Right cardiac atrium (tissue), 5 donors: ENCODE measurements at regions not wholly inside any gene's neighbourhood (a gene's known extent, or its start where the extent isn't known, plus 50 kb on each side); places are given as distances from the start of the nearest gene placed in this dataset.
A peak's percentile ranks its signal among the peaks of the same experiment; 100 is the strongest.

ENCODE experiments used
- ATAC-seq, 2 donors: fragments of 200-7000 bp; cut with Tn5 transposase; one replicate each; pipeline versions ENCODE4 v1.8.0 to v1.9.1; 2020; ENCODE audit warnings: moderate library complexity in 2 of 2, mild to moderate bottlenecking in 1 of 2
- DNase-seq, 3 donors: peaks; one replicate each; pipeline ENCODE4 v3.0.0-alpha.2; 2020
- H3K27ac ChIP-seq: one replicate; pipeline ENCODE4 v1.5.1; 2013; ENCODE audit warnings: mild to moderate bottlenecking, low read length, control low read depth, moderate library complexity
- H3K27me3 ChIP-seq: one replicate; pipeline ENCODE4 v1.6.1; 2013; ENCODE audit not compliant: control insufficient read depth, insufficient read depth
- H3K4me1 ChIP-seq: one replicate; pipeline ENCODE4 v1.6.1; 2013; ENCODE audit warnings: low read length; ENCODE audit not compliant: control insufficient read depth, insufficient read depth
- H3K4me3 ChIP-seq: one replicate; pipeline ENCODE4 v1.5.1; 2013; ENCODE audit warnings: low read length, control low read depth
- H3K9me3 ChIP-seq: one replicate; pipeline ENCODE4 v1.6.1; 2013; ENCODE audit warnings: low read length; ENCODE audit not compliant: control insufficient read depth
- WGBS: extraction: QIAGEN DNeasy Blood & Tissue Kit; methylation state at CpG from one replicate; pipeline ENCODE4 v1.1.7; 2013; 5-methylcytosine and 5-hydroxymethylcytosine counted together
- intact Hi-C, 4 donors: fragments of 100-400 bp; cut with DNase I; formaldehyde crosslinking; loops; one replicate each; pipeline versions ENCODE4 v1.11.0 to v1.14.0; 2022 to 2023
- donor health status: healthy with polysubstance abuse.
- donor health status: DM: no; HTN: yes; CAD: no.
- donor health status: DM: no; HTN: no; CAD: no.
- donor health status: DM: no; HTN: yes; CAD: no; lungs with severe emphysema.
- donor health status: DM: yes; HTN: yes; CAD: no.

DNA sequence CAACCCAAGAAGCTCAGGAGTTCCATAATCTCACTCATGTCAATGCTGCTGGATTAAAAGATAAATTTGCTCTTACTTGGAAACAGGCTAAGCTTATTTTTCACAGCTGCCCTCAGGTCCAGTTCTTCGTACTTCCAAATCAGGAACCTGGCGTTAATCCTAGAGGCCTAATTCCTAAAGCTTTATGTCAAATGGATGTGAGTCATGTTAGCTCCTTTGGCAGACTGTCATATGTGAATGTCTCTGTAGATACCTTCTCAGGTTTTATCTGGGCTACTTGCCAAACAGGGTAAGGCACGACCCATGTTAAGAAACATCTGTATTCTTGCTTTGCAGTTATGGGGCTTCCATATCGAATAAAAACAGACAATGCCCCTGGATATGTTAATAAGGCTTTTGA lies 504.6 kb downstream of the ALG10 start:
- Histone ChIP-seq H3K27ac (no peak overlapping the region), H3K9me3 (peaks cover 4% of the 10 kb centered on the region), H3K4me1 (no peaks in the 10 kb centered on the region), H3K4me3 (no peak overlapping the region), H3K27me3 (no peaks in the 10 kb centered on the region)
- DNase-seq (no peak), ATAC-seq (no peak)
- intact Hi-C loops, result no loop called here
- 49% methylated on average over 4 of the region's 4 CpGs for WGBS

DNA sequence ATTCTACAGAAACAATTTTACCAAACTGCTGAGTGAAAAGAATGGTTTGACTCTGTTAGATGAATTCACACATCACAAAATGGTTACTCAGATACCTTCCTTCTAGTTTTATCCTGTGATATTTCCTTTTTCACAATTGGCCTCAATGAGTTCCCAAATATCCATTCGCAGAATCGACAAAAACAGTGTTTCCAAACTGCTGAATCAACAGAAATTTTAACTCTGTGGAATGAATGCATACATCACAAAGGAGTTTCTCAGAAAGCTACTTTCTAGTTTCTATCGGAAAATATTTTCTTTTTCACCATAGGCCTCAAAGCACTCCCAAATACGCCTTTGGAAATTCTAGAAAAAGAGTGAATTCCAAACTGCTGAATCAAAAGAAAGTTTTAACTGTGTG lies 525.0 kb downstream of the ALG10 start:
- 77% methylated on average over 4 of the region's 4 CpGs for WGBS
- Histone ChIP-seq H3K9me3 (no peaks in the 10 kb centered on the region), H3K27me3 (no peaks in the 10 kb centered on the region), H3K4me3 (no peak overlapping the region), H3K4me1 (no peaks in the 10 kb centered on the region), H3K27ac (no peak overlapping the region)
- no peak for DNase-seq
- intact Hi-C loops, result no loop called here
- no peak for ATAC-seq

DNA sequence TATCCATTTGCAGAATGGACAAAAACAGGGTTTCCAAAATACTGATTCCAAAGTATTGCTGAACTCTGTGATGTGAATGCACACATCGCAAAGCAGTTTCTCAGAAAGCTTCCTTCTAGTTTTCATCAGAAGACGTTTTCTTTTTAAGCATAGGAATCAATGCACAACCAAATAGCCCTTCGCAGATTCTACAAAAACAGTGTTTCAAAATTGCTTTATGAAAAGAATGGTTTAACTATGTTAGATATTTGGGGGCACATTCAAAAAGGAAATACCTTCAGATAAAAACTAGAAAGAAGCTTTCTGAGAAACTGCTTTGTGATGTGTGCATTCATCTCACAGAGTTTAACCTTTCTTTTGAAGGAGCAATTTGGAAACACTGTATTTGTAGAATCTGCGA lies 569.7 kb downstream of the ALG10 start:
- intact Hi-C loops, result no loop called here
- no peak for ATAC-seq
- no peaks in the 10 kb centered on the region for H3K9me3 ChIP-seq
- no peaks in the 10 kb centered on the region for H3K27me3 ChIP-seq
- no peaks in the 10 kb centered on the region for H3K4me1 ChIP-seq
- 72% methylated on average over 4 of the region's 4 CpGs for WGBS
- DNase-seq, result no peak
- H3K4me3 ChIP-seq, result no peak overlapping the region
- H3K27ac ChIP-seq, result no peak overlapping the region

DNA sequence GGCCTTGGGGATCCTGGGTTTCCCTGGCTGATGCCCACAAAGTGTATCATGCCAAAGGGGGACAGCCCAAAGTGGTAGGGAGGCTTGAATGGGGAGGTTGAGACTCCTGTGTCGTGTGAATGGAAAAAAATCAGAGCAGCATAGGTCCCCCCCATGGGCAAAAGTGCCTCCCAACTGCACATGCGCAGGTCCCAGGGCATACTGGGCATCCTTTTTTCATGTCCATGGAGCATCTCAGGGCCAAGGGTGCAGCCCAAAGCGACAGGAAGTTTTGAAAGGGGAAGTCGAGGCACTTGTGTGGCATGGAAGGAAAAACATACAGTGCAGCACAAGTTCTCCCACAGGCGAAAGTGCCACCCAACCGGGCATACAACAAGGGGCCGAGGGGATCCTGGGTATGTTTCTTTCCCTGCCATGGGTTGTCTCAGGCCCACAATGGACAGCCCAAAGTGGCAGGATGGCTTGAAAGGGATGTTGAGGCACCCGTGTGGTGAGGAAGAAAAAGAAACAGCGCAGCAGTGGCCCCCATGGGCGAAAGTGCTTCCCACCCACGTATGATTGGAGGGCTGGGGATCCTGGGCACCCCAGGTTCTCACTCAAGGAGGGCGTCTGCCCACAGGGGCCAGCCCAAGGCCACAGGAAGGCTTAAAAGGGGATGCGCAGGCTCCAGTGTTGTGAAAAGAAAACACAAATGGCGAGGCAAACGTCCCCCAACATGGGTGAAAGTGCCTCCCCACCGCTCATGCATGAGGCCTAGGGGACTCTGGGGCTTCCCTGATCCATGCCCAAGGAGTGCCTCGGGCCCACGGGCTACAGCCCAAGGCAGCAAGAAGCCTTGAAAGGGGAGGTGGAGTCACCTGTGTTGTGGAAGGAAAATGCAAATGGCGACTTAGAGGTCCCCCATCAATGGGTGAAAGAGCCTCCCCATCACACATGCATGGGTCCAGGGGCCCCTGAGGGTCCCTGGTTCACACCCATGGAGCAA lies 573.7 kb downstream of the ALG10 start:
- Histone ChIP-seq H3K27me3 (no peaks in the 10 kb centered on the region), H3K9me3 (no peaks in the 10 kb centered on the region), H3K27ac (no peak overlapping the region), H3K4me1 (no peaks in the 10 kb centered on the region), H3K4me3 (no peak overlapping the region)
- DNase-seq (peak in 1 of 3 donors; percentile 16), ATAC-seq (no peak)
- intact Hi-C loops, result no loop called here
- WGBS, result 69% methylated on average over 19 of the region's 19 CpGs

DNA sequence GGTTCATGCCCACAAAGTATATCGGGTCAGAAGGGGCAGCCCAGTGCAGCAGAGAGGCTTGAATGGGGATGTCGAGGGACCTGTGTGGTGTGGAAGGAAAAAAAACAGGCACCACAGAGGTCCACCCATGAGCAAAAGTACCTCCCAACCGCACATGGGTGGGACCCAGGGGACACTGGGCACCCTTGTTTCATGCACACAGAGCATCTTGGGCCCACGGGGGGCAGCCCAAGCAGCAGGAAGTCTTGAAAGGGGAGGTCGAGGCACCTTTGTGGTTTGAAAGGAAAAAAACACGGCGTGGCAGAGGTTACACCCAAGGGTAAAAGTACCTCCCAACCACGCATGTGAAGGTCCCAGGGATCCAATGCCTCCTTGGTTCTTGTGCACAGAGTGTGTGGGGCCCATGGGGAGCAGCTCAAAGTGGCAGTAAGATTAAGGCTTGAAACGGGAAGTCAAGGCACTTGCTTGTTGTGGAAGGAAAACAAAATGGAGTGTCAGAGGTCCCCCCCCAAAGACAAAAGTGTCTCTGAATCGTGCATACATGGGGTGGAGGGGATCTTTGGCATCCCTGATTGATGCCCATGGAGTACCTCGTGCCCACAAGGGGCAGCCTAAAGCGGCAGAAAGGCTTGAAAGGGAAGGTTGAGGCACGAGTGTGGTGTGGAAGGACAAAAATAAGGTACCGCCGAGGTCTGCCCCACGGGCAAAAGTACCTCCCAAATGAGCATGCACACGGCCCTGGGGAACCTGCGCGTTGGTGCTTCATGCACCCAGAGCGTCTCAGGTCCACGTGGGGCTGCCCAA lies 575.5 kb downstream of the ALG10 start:
- no peaks in the 10 kb centered on the region for H3K27me3 ChIP-seq
- 63% methylated on average over 21 of the region's 21 CpGs for WGBS
- ATAC-seq, result no peak
- no peaks in the 10 kb centered on the region for H3K4me1 ChIP-seq
- no peaks in the 10 kb centered on the region for H3K9me3 ChIP-seq
- intact Hi-C loops, result no loop called here
- H3K27ac ChIP-seq, result no peak overlapping the region
- no peak overlapping the region for H3K4me3 ChIP-seq
- peak in 1 of 3 donors; percentile 3 for DNase-seq

DNA sequence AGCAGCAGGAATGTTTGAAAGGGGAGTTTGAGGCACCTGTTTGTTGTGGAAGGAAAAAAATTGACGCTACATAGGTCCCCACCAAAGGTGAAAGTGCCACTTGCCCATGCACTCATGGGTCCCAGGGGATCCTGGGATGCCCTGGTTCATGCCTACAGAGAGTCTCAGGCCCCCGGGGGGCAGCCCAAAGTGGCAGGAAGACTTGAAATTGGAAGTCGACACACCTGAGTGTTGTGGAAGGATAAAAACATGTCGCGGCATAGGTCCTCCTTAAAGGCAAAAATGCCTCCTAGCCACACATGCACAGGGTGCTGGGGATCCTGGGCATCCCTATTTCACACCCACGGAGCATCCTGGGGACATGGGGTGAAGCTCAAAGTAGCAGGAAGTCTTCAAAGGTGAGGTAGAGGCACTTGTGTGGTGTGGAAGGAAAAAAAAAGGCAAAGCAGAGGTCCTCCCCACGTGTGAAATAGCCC lies 576.1 kb downstream of the ALG10 start:
- no peaks in the 10 kb centered on the region for H3K9me3 ChIP-seq
- DNase-seq (no peak), ATAC-seq (no peak)
- WGBS, result 61% methylated on average over 7 of the region's 7 CpGs
- H3K4me1 ChIP-seq, result no peaks in the 10 kb centered on the region
- no peak overlapping the region for H3K27ac ChIP-seq
- no peaks in the 10 kb centered on the region for H3K27me3 ChIP-seq
- intact Hi-C loops, result no loop called here
- H3K4me3 ChIP-seq, result no peak overlapping the region

DNA sequence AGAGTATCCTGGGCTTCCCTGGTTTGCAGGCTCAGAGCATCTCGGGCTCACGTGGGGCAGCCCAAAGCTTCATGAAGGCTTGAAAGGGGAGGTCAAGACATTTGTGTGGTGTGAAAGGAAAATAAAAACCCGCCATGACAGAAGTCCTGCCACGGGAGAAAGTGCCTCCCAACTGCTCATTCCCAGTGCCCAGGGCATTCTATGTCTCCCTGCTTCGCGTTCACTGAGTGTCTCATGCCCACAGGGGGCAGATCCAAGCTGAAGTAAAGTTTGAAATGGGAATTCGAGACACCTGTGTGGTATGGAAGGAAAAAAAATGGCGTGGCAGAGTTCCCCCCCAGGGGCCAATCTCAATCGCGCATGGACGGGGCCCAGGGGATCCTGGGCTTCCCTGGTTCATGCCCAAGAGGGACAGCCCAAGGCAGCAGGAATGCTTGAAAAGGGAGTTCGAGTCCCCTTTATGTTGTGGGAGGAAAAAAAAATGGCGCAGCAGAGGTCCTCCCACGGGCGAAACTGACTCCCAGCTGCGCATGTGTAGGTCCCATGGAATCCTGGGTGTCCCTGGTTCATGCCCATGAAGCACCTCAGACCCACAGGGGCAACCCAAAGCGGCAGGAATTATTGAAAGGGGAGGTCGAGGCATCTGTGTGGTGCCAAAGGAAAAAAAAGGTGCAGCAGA lies 576.7 kb downstream of the ALG10 start:
- WGBS, result 61% methylated on average over 18 of the region's 18 CpGs
- ATAC-seq (no peak), DNase-seq (no peak)
- no peaks in the 10 kb centered on the region for H3K9me3 ChIP-seq
- H3K4me3 ChIP-seq, result no peak overlapping the region
- intact Hi-C loops, result no loop called here
- H3K27ac ChIP-seq, result no peak overlapping the region
- H3K4me1 ChIP-seq, result no peaks in the 10 kb centered on the region
- H3K27me3 ChIP-seq, result no peaks in the 10 kb centered on the region

DNA sequence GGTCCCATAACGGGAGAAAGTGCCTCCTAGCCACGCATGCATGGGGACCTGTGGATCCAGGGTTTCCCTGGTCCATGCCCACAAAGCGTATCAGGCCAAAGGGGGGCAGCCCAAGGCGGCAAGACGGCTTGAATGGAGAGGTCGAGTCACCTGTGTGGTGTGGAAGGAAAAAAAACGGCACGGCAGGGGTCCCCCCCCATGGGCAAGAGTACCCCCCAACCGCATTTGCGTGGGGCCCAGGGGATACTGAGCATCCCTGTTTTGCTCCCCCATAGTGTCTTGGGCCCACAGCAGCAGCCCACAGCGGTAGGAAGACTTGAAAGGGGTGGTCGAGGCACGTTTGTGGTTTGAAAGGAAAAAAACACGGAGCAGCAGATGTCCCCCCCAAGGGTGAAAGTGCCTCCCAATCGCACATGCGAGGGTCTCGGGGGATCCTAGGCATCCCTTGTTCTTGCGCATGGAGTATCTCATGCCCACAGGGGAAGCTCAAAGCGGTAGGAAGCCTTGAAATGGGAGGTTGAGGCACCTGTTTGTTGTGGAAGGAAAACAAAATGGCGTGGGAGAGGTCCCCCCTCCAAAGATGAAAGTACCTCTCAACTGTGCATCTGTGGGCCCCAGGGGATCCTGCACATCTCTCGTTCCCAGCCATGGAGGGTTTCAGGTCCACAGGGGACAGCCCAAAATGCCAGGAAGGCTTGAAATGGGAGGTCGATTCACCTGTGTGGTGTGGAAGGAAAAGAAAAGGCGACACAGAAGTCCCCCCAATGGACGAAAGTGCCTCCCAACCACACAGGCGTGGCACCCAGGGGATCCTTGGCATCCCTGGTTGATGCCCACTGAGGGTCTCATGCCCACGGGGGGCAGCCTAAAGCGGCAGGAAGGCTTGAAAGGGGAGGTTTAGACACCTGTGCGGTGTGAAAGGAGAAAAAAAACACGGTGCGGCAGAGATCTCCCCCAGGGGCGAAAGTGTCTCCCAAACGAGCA lies 577.5 kb downstream of the ALG10 start:
- DNase-seq (no peak), ATAC-seq (no peak)
- no peak overlapping the region for H3K27ac ChIP-seq
- H3K4me3 ChIP-seq, result no peak overlapping the region
- no peaks in the 10 kb centered on the region for H3K27me3 ChIP-seq
- 63% methylated on average over 32 of the region's 32 CpGs for WGBS
- no peaks in the 10 kb centered on the region for H3K4me1 ChIP-seq
- intact Hi-C loops, result no loop called here
- H3K9me3 ChIP-seq, result no peaks in the 10 kb centered on the region

DNA sequence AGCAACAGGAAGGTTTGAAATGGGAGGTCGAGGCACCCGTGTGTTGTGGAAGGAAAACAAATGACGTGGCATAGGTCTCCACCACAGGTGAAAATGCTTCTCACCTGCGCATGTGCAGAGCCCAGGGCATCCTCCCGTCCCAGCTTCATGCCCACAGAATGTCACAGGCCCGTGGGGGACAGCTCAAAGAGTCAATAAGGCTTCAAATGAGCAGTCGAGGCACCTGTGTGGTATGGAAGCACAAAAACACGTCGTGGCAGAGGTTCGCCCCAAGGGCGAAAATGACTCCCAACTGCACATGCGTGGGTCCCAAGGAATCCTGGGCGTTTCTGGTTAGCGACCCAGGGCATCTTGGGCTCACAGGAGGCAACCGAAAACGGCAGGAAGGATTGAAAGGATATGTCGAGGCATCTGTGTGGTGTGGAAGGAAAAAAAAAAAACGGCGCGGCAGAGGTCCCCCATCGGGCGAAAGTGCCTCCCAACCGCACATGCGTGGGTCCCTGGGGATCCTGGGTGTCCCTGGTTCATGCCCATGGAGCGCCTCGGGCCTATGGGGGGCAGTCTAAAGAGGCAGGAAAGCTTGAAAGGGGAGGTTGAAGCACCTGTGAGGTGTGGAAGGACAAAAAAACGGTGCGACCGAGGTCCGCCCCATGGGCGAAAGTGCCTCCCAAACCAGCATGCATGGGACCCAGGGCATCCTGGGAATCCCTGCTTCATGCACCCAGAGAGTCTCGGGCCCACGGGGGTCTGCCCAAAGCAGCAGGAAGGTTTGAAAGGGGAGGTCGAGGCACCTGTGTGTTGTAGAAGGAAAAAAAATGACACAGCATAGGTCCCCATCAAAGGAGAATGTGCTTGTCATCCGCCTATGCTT lies 578.5 kb downstream of the ALG10 start:
- Histone ChIP-seq H3K27me3 (no peaks in the 10 kb centered on the region), H3K9me3 (no peaks in the 10 kb centered on the region), H3K27ac (no peak overlapping the region), H3K4me1 (no peaks in the 10 kb centered on the region), H3K4me3 (no peak overlapping the region)
- 63% methylated on average over 35 of the region's 35 CpGs for WGBS
- intact Hi-C loops, result no loop called here
- DNase-seq, result peak in 1 of 3 donors; percentile 24
- ATAC-seq, result no peak
